NCI-H526 (cell line): ENCODE measurements at regions not wholly inside any gene's neighbourhood (a gene's known extent, or its start where the extent isn't known, plus 50 kb on each side); places are given as distances from the start of the nearest gene placed in this dataset.
"Not testable (repeated sequence)": the region's sequence is repeated elsewhere in the genome, so short reads cannot be mapped to it uniquely, and the experiment has no call there.

ENCODE experiments used
- DNase-seq, 2 experiments: peaks; one replicate each; lab custom pipeline; 2025; lab: John Stamatoyannopoulos, UW

GRCh38 chr21:27769763-27770162, 802.9 kb upstream of the ADAMTS5 start:
- no peak for DNase-seq

- not testable (repeated sequence) for DNase-seq
Observed at GRCh38 chr21:27768046-27768637, 801.3 kb upstream of the ADAMTS5 start.

- no peak for DNase-seq
Observed at GRCh38 chr21:27764056-27764455, 797.2 kb upstream of the ADAMTS5 start.

- no peak for DNase-seq
Observed at GRCh38 chr21:27761623-27762022, 794.7 kb upstream of the ADAMTS5 start.

GRCh38 chr21:27759820-27760219, 792.9 kb upstream of the ADAMTS5 start:
- no peak for DNase-seq

GRCh38 chr21:27759091-27759659, 792.3 kb upstream of the ADAMTS5 start:
- peak; percentile 6 to 19 for DNase-seq

- DNase-seq, result no peak
Observed at GRCh38 chr21:27756191-27756590, 789.3 kb upstream of the ADAMTS5 start.

- DNase-seq, result no peak
Observed at GRCh38 chr21:27743971-27744564, 777.2 kb upstream of the ADAMTS5 start.

- no peak for DNase-seq
Observed at GRCh38 chr21:27741736-27742135, 774.8 kb upstream of the ADAMTS5 start.

GRCh38 chr21:27740084-27740483, 773.2 kb upstream of the ADAMTS5 start:
- DNase-seq, result no peak

- no peak for DNase-seq
Observed at GRCh38 chr21:27739187-27739586, 772.3 kb upstream of the ADAMTS5 start.

- DNase-seq, result no peak
Observed at GRCh38 chr21:27735699-27736098, 768.8 kb upstream of the ADAMTS5 start.

- DNase-seq, result no peak
Observed at GRCh38 chr21:27734146-27734545, 767.3 kb upstream of the ADAMTS5 start.

- no peak for DNase-seq
Observed at GRCh38 chr21:27725916-27726315, 759.0 kb upstream of the ADAMTS5 start.

GRCh38 chr21:27722095-27722494, 755.2 kb upstream of the ADAMTS5 start:
- DNase-seq, result no peak

GRCh38 chr21:27721675-27722074, 754.8 kb upstream of the ADAMTS5 start:
- DNase-seq, result no peak

- no peak for DNase-seq
Observed at GRCh38 chr21:27719226-27719625, 752.3 kb upstream of the ADAMTS5 start.

- no peak for DNase-seq
Observed at GRCh38 chr21:27715131-27715530, 748.2 kb upstream of the ADAMTS5 start.

- no peak for DNase-seq
Observed at GRCh38 chr21:27713154-27714109, 746.5 kb upstream of the ADAMTS5 start.

GRCh38 chr21:27704567-27705166, 737.8 kb upstream of the ADAMTS5 start:
- DNase-seq, result no peak

GRCh38 chr21:27703791-27704190, 736.9 kb upstream of the ADAMTS5 start:
- DNase-seq, result no peak

GRCh38 chr21:27700974-27701614, 734.2 kb upstream of the ADAMTS5 start:
- peak; percentile 28 to 75 for DNase-seq
